NCI-H1417 (cell line): ENCODE measurements at regions not wholly inside any gene's neighbourhood (a gene's known extent, or its start where the extent isn't known, plus 50 kb on each side); places are given as distances from the start of the nearest gene placed in this dataset.
A peak's percentile ranks its signal among the peaks of the same experiment; 100 is the strongest.

Source experiments
- DNase-seq, 3 experiments: peaks; one replicate each; lab custom pipeline; 2025; lab: John Stamatoyannopoulos, UW

- DNase-seq = no peak
Measured at GRCh38 chr20:21967481-21967880, 262.0 kb downstream of the PAX1 start.

- no peak for DNase-seq
Measured at GRCh38 chr20:21956591-21956990, 251.1 kb downstream of the PAX1 start.

GRCh38 chr20:21947406-21947805 is 241.9 kb downstream of the PAX1 start:
- DNase-seq = no peak

- DNase-seq = no peak
Measured at GRCh38 chr20:21944227-21944626, 238.8 kb downstream of the PAX1 start.

GRCh38 chr20:21941941-21942805 is 236.7 kb downstream of the PAX1 start:
- DNase-seq = no peak

GRCh38 chr20:21936720-21937380 is 231.4 kb downstream of the PAX1 start:
- peak in 1 of 3 experiments; percentile 10 for DNase-seq

- no peak for DNase-seq
Measured at GRCh38 chr20:21936261-21936660, 230.8 kb downstream of the PAX1 start.

GRCh38 chr20:21933526-21933925 is 228.1 kb downstream of the PAX1 start:
- no peak for DNase-seq

- no peak for DNase-seq
Measured at GRCh38 chr20:21921251-21921650, 215.8 kb downstream of the PAX1 start.

- DNase-seq = no peak
Measured at GRCh38 chr20:21920211-21920610, 214.7 kb downstream of the PAX1 start.

- DNase-seq = no peak
Measured at GRCh38 chr20:21918398-21918797, 212.9 kb downstream of the PAX1 start.

GRCh38 chr20:21902391-21902790 is 196.9 kb downstream of the PAX1 start:
- no peak for DNase-seq

GRCh38 chr20:21901470-21902275 is 196.2 kb downstream of the PAX1 start:
- DNase-seq = peak in 1 of 3 experiments; percentile 13

GRCh38 chr20:21900431-21900830 is 195.0 kb downstream of the PAX1 start:
- no peak for DNase-seq

- no peak for DNase-seq
Measured at GRCh38 chr20:21874921-21875320, 169.5 kb downstream of the PAX1 start.

GRCh38 chr20:21874127-21874526 is 168.7 kb downstream of the PAX1 start:
- no peak for DNase-seq

- no peak for DNase-seq
Measured at GRCh38 chr20:21873291-21873690, 167.8 kb downstream of the PAX1 start.

GRCh38 chr20:21867811-21868210 is 162.3 kb downstream of the PAX1 start:
- DNase-seq = no peak

GRCh38 chr20:21867353-21867752 is 161.9 kb downstream of the PAX1 start:
- DNase-seq = no peak

GRCh38 chr20:21862956-21863355 is 157.5 kb downstream of the PAX1 start:
- DNase-seq = no peak

GRCh38 chr20:21862259-21862946 is 156.9 kb downstream of the PAX1 start:
- DNase-seq = no peak

- no peak for DNase-seq
Measured at GRCh38 chr20:21840991-21841390, 135.5 kb downstream of the PAX1 start.
